BLaER1 treated with 17β-estradiol and CSF1 and Interleukin-3, amounts not matched to agents 10 nM and 100 nM (cell line): ENCODE measurements at regions not wholly inside any gene's neighbourhood (a gene's known extent, or its start where the extent isn't known, plus 50 kb on each side); places are given as distances from the start of the nearest gene placed in this dataset.
A peak's percentile ranks its signal among the peaks of the same experiment; 100 is the strongest.
"Not testable (repeated sequence)": the region's sequence is repeated elsewhere in the genome, so short reads cannot be mapped to it uniquely, and the experiment has no call there.

Experiments
- H3K27ac ChIP-seq, 11 experiments: shearing (Covaris generic); formaldehyde crosslinking; 2 replicates each; pipeline ENCODE4 v1.8.1; 2022
- H3K27me3 ChIP-seq, 11 experiments: shearing (Covaris generic); formaldehyde crosslinking; 2 replicates each; pipeline ENCODE4 v1.8.1; 2022
- H3K36me3 ChIP-seq, 11 experiments: shearing (Covaris generic); formaldehyde crosslinking; 2 replicates each; pipeline ENCODE4 v1.8.1; 2022
- H3K4me1 ChIP-seq, 10 experiments: shearing (Covaris generic); formaldehyde crosslinking; 2 replicates each; pipeline ENCODE4 v1.8.1; 2022
- H3K4me2 ChIP-seq, 11 experiments: shearing (Covaris generic); formaldehyde crosslinking; 2 replicates each; pipeline ENCODE4 v1.8.1; 2022
- H3K4me3 ChIP-seq, 10 experiments: shearing (Covaris generic); formaldehyde crosslinking; 2 replicates each; pipeline ENCODE4 v1.8.1; 2022
- H3K9ac ChIP-seq, 11 experiments: shearing (Covaris generic); formaldehyde crosslinking; 2 replicates each; pipeline ENCODE4 v1.8.1; 2022
- H3K9me3 ChIP-seq, 11 experiments: shearing (Covaris generic); formaldehyde crosslinking; replicated peaks in 1 of 11; 2 replicates each; pipeline ENCODE4 v1.8.1; 2022
- H4K20me1 ChIP-seq, 11 experiments: shearing (Covaris generic); formaldehyde crosslinking; 2 replicates each; pipeline ENCODE4 v1.8.1; 2022
- Cebpa-rat ChIP-seq, 11 experiments: shearing (Covaris generic); IDR thresholded peaks; 2 replicates each; pipeline ENCODE4 v1.8.1; 2022

GRCh38 chr3:145032791-145033190, 1061.2 kb downstream of the DIPK2A start:
- no peaks in the 10 kb centered on the region for H3K27me3 ChIP-seq
- TF ChIP-seq Cebpa-rat (IDR thresholded peaks at IDR 0.05) = no peak
- peaks cover 9 to 20% (median 15%) of the 10 kb centered on the region in 11 experiments; a peak in 19 of 22 replicates for H3K9me3 ChIP-seq
- 0 out of 22 replicates have a peak overlapping the region, but pooled peaks of 2 of the 11 experiments have one; percentile 2 to 29 for H3K4me2 ChIP-seq
- no peak overlapping the region for H3K4me3 ChIP-seq
- H4K20me1 ChIP-seq = no peaks in the 10 kb centered on the region
- no peaks in the 10 kb centered on the region for H3K36me3 ChIP-seq
- H3K9ac ChIP-seq = no peak overlapping the region
- H3K4me1 ChIP-seq = peaks cover 0 to 7% (median 0%) of the 10 kb centered on the region in 10 experiments; a peak in 2 of 20 replicates
- H3K27ac ChIP-seq = no peak overlapping the region

GRCh38 chr3:145035682-145036081, 1064.1 kb downstream of the DIPK2A start:
- no peak overlapping the region for H3K27ac ChIP-seq
- no peaks in the 10 kb centered on the region for H3K27me3 ChIP-seq
- no peak overlapping the region for H3K9ac ChIP-seq
- H3K4me1 ChIP-seq = peaks cover 0 to 7% (median 0%) of the 10 kb centered on the region in 10 experiments; a peak in 2 of 20 replicates
- H4K20me1 ChIP-seq = no peaks in the 10 kb centered on the region
- peaks cover 0 to 8% (median 5%) of the 10 kb centered on the region in 11 experiments; a peak in 9 of 22 replicates for H3K9me3 ChIP-seq
- no peak for TF ChIP-seq Cebpa-rat (IDR thresholded peaks at IDR 0.05)
- H3K36me3 ChIP-seq = no peaks in the 10 kb centered on the region
- H3K4me3 ChIP-seq = no peak overlapping the region
- no peak overlapping the region for H3K4me2 ChIP-seq

DNA sequence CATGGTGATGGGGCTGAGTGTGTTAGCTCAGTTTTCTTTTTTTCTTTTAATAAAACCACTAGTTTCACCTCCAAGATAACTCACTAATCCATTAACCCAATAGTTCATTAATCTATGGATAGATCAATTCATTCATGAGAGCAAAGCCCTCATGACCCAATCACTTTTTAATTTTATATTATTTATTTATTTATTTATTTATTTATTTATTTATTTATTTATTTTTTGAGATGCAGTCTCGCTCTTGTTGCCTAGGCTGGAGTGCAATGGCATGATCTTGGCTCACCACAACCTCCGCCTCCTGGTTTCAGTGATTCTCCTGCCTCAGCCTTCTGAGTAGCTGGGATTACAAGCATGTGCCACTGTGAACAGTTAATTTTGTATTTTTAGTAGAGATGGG, 1082.4 kb downstream of the DIPK2A start:
- not testable (repeated sequence) for H3K4me2 ChIP-seq, H3K27ac ChIP-seq, H3K4me1 ChIP-seq, H3K27me3 ChIP-seq, H3K36me3 ChIP-seq, H3K9me3 ChIP-seq, H3K4me3 ChIP-seq, H3K9ac ChIP-seq, H4K20me1 ChIP-seq

- Histone ChIP-seq H3K4me1 (0 out of 20 replicates have a peak, but pooled peaks cover 0 to 6% (median 0%) of the 10 kb centered on the region in 10 experiments), H3K27ac (no peak overlapping the region), H3K4me3 (no peak overlapping the region), H3K27me3 (no peaks in the 10 kb centered on the region), H3K9ac (no peak overlapping the region), H3K36me3 (0 out of 22 replicates have a peak, but pooled peaks cover 0 to under 1% (median 0%) of the 10 kb centered on the region in 11 experiments), H3K4me2 (no peak overlapping the region), H4K20me1 (no peaks in the 10 kb centered on the region), H3K9me3 (peaks cover 3 to 7% (median 5%) of the 10 kb centered on the region in 11 experiments; a peak in 20 of 22 replicates)
- no peak for TF ChIP-seq Cebpa-rat (IDR thresholded peaks at IDR 0.05)
Measured at GRCh38 chr3:145055375-145056076, 1083.9 kb downstream of the DIPK2A start.

- no peak overlapping the region for H3K9ac ChIP-seq
- no peaks in the 10 kb centered on the region for H4K20me1 ChIP-seq
- no peaks in the 10 kb centered on the region for H3K27me3 ChIP-seq
- no peak overlapping the region; a peak in 1 of 22 replicates for H3K27ac ChIP-seq
- peaks cover 0 to 9% (median 0%) of the 10 kb centered on the region in 11 experiments; a peak in 1 of 22 replicates for H3K36me3 ChIP-seq
- H3K4me2 ChIP-seq = 0 out of 22 replicates have a peak overlapping the region, but pooled peaks of 1 of the 11 experiments have one; percentile 16
- 0 out of 20 replicates have a peak, but pooled peaks cover 0 to 6% (median 0%) of the 10 kb centered on the region in 10 experiments for H3K4me1 ChIP-seq
- no peak overlapping the region for H3K4me3 ChIP-seq
- H3K9me3 ChIP-seq = peaks cover 24 to 30% (median 27%) of the 10 kb centered on the region in 11 experiments
- TF ChIP-seq Cebpa-rat (IDR thresholded peaks at IDR 0.05) = peak in 2 of 11 experiments; percentile 13 to 52; a peak in 1 of 22 replicates
Measured at GRCh38 chr3:145058483-145058882, 1086.9 kb downstream of the DIPK2A start.

DNA sequence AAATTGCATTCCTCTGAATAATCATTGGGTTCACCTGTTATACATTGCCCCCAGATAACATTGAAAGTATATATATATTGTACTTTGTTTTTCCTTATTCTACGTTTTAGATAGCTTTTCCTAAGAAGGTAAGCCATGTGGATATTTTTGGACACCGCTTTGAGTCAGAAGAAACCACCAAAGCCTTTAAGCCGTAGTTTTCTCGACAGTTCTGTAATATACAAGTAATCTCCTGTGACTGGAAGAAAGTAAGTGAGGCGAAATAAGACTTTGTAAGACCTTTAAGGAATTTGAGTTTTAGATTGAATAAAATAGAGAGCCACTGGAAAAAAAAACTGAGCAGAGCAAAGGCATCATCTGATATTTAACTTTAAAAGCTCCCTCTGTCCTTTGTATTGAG, 1092.0 kb downstream of the DIPK2A start:
- H3K36me3 ChIP-seq = peaks cover 0 to 9% (median 0%) of the 10 kb centered on the region in 11 experiments; a peak in 1 of 22 replicates
- H4K20me1 ChIP-seq = no peaks in the 10 kb centered on the region
- no peak overlapping the region for H3K4me2 ChIP-seq
- H3K9me3 ChIP-seq = peaks cover 24 to 30% (median 27%) of the 10 kb centered on the region in 11 experiments
- no peak overlapping the region for H3K9ac ChIP-seq
- no peak overlapping the region for H3K27ac ChIP-seq
- no peak overlapping the region for H3K4me3 ChIP-seq
- H3K27me3 ChIP-seq = no peaks in the 10 kb centered on the region
- no peak for TF ChIP-seq Cebpa-rat (IDR thresholded peaks at IDR 0.05)
- H3K4me1 ChIP-seq = 0 out of 20 replicates have a peak, but pooled peaks cover 0 to 3% (median 0%) of the 10 kb centered on the region in 10 experiments

DNA sequence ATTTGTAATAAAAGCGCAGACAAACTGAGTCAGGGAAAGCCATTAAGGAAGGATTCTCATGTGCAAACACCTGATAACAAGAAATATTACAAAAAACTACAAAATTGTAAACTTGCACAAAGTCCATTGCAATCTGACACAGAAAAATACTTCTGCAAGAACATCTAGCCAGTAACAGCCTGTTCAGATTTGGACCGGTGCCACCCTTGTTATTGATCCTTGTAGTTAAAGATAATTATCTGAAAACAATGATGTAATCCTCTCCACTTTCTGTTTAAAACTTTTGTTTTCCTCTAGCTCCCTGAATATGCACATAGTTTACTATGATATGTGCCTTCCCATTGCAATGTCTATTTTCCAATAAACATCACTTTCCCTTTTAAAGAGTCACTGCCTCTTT, 1090.2 kb downstream of the PLOD2 start:
- H3K4me1 ChIP-seq = no peaks in the 10 kb centered on the region; a peak in 1 of 20 replicates
- TF ChIP-seq Cebpa-rat (IDR thresholded peaks at IDR 0.05) = no peak
- H3K9me3 ChIP-seq = peaks cover 11 to 18% (median 15%) of the 10 kb centered on the region in 11 experiments; a peak in 21 of 22 replicates
- no peaks in the 10 kb centered on the region for H3K36me3 ChIP-seq
- no peaks in the 10 kb centered on the region for H3K27me3 ChIP-seq
- H4K20me1 ChIP-seq = no peaks in the 10 kb centered on the region
- H3K27ac ChIP-seq = no peak overlapping the region
- no peak overlapping the region for H3K9ac ChIP-seq
- H3K4me2 ChIP-seq = no peak overlapping the region
- no peak overlapping the region for H3K4me3 ChIP-seq

- Histone ChIP-seq H3K9me3 (peaks cover 0 to 3% (median 0%) of the 10 kb centered on the region in 11 experiments; a peak in 1 of 22 replicates), H3K9ac (no peak overlapping the region), H4K20me1 (no peaks in the 10 kb centered on the region), H3K27me3 (no peaks in the 10 kb centered on the region), H3K36me3 (no peaks in the 10 kb centered on the region), H3K4me1 (no peaks in the 10 kb centered on the region), H3K4me2 (no peak overlapping the region), H3K4me3 (no peak overlapping the region), H3K27ac (no peak overlapping the region)
- no peak for TF ChIP-seq Cebpa-rat (IDR thresholded peaks at IDR 0.05)
Measured at GRCh38 chr3:145079436-145079835, 1081.5 kb downstream of the PLOD2 start.

- Histone ChIP-seq H3K27ac (peak overlapping the region in 8 of 11 experiments; percentile 67 to 88 (median 81); a peak in 16 of 22 replicates), H3K4me2 (peak overlapping the region; percentile 0 to 87 (median 80); a peak in 21 of 22 replicates), H3K4me1 (peaks cover 35 to 48% (median 44%) of the 10 kb centered on the region in 10 experiments), H3K36me3 (no peaks in the 10 kb centered on the region), H3K9ac (peak overlapping the region in 5 of 11 experiments; percentile 10 to 70 (median 54); a peak in 4 of 22 replicates), H4K20me1 (no peaks in the 10 kb centered on the region), H3K27me3 (no peaks in the 10 kb centered on the region), H3K9me3 (peaks cover 0 to 5% (median 0%) of the 10 kb centered on the region in 11 experiments; a peak in 2 of 22 replicates), H3K4me3 (0 out of 20 replicates have a peak overlapping the region, but pooled peaks of 1 of the 10 experiments have one; percentile 7)
- TF ChIP-seq Cebpa-rat (IDR thresholded peaks at IDR 0.05) = no peak
Measured at GRCh38 chr3:145087038-145087437, 1073.9 kb downstream of the PLOD2 start.
